ENCODE measurements at regions not wholly inside any gene's neighbourhood (a gene's known extent, or its start where the extent isn't known, plus 50 kb on each side); places are given as distances from the start of the nearest gene placed in this dataset.

DNA sequence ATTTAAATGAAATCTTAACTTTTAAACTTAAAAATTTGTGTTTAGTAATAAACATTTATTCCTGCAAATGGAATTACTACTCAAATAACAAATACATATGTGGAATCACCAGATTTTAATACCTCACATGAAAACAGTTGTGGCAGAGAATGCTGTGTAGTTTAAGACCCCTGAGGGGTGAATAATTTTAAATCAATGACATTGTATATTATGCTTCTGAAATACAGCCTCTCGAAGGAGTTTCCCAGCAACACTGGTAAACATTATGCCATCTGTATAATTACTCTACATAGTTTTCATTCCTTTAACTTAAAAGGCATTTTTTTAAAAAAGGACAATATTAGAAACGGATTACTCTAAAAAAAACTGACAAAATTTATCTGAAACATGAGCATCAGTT is 2313.3 kb downstream of the ARAP2 start:
- WGBS, 2 experiments (ENCODE audit: extremely low coverage in 1 of 2, insufficient coverage in 1 of 2, insufficient read length in 1 of 2, insufficient replicate concordance in 2 of 2, low coverage in 1 of 2, low lambda C conversion rate in 2 of 2, missing lambda C conversion rate in 1 of 2), result 93% methylated on average over 2 of the region's 2 CpGs; no CpG with 5 or more reads in 1 of the 2 experiments
- TF ChIP-seq KDM4A (IDR thresholded peaks at IDR 0.05; ENCODE audit: low read depth, low read length, severe bottlenecking), result no peak
- TF ChIP-seq SRF (IDR thresholded peaks at IDR 0.05; ENCODE audit: low read depth, low read length), result no peak
- no peak for TF ChIP-seq CEBPB (IDR thresholded peaks at IDR 0.05; ENCODE audit: low read depth, low read length)
- TF ChIP-seq EZH2 (IDR thresholded peaks at IDR 0.05; ENCODE audit: low read depth, low read length, severe bottlenecking), result no peak
- no peak for TF ChIP-seq SP1 (IDR thresholded peaks at IDR 0.05; ENCODE audit: low read depth, low read length)
- no peak for TF ChIP-seq RBBP5 (IDR thresholded peaks at IDR 0.05; ENCODE audit: borderline replicate concordance, low read depth, low read length)
- no peak for TF ChIP-seq POLR2AphosphoS5 (IDR thresholded peaks at IDR 0.05; ENCODE audit: low read depth, low read length)
- no peak for TF ChIP-seq ZNF274 (IDR thresholded peaks at IDR 0.05; ENCODE audit: borderline replicate concordance, extremely low read depth, low read length)
- TF ChIP-seq CTBP2 (IDR thresholded peaks at IDR 0.05; ENCODE audit: borderline replicate concordance, insufficient read depth, insufficient read length, low read length), result no peak

More for the DNA sequence above, 2313.3 kb downstream of the ARAP2 start:
- H2BK5ac ChIP-seq (ENCODE audit: low read depth, low read length), result no peak overlapping the region
- H3K79me2 ChIP-seq (ENCODE audit: control insufficient read depth in 1 of 2, insufficient read depth in 2 of 2, low read length in 2 of 2), result no peaks in the 10 kb centered on the region
- no peak overlapping the region for H3K27ac ChIP-seq (ENCODE audit: low read depth, low read length)
- no peaks in the 10 kb centered on the region for H3K27me3 ChIP-seq (replicated peaks in 1 of 4; ENCODE audit: control insufficient read depth in 3 of 4, extremely low read depth in 1 of 4, insufficient read depth in 3 of 4, low read length in 3 of 4)
- H3K79me1 ChIP-seq (ENCODE audit: low read depth, low read length), result no peaks in the 10 kb centered on the region
- 0 out of 4 replicates have a peak, but pooled peaks cover 0 to 3% of the 10 kb centered on the region in 2 experiments for H3K9me3 ChIP-seq (ENCODE audit: insufficient read depth in 2 of 2, low read depth in 1 of 2, low read length in 1 of 2)
- H3K4ac ChIP-seq (replicated peaks; ENCODE audit: insufficient read length, low read depth, low read length), result no peak overlapping the region
- no peaks in the 10 kb centered on the region for H3K36me3 ChIP-seq (ENCODE audit: control insufficient read depth in 2 of 4, insufficient read depth in 4 of 4, low read length in 3 of 4)
- H2BK12ac ChIP-seq (ENCODE audit: low read depth, low read length), result no peak overlapping the region
- DNase-seq (ENCODE audit: low read depth in 1 of 2, low spot score in 2 of 2), result no peak
- no peak overlapping the region for H3K9ac ChIP-seq (replicated peaks in 1 of 4; ENCODE audit: extremely low read depth in 1 of 4, low read depth in 3 of 4, low read length in 3 of 4)
- H4K8ac ChIP-seq (ENCODE audit: extremely low read depth, insufficient read depth, low read length), result no peak overlapping the region
- no peaks in the 10 kb centered on the region for H3K4me1 ChIP-seq (replicated peaks in 1 of 4; ENCODE audit: control insufficient read depth in 3 of 4, insufficient read depth in 4 of 4, low read length in 3 of 4)
- no peak overlapping the region for H3K4me2 ChIP-seq (ENCODE audit: insufficient read depth in 1 of 2, low read depth in 2 of 2, low read length in 2 of 2)
- H2BK15ac ChIP-seq (ENCODE audit: low read length), result no peak overlapping the region
- POLR2A ChIA-PET (ENCODE audit: partially characterized antibody), result no interaction called here
- no peak overlapping the region for H3K23ac ChIP-seq (ENCODE audit: insufficient read length)
- H2AK5ac ChIP-seq (ENCODE audit: low read depth, low read length), result no peak overlapping the region
- CTCF ChIA-PET (ENCODE audit: partially characterized antibody), result no interaction called here
- H4K5ac ChIP-seq (ENCODE audit: insufficient read length, low read depth, low read length), result no peak overlapping the region
- H3K4me3 ChIP-seq (ENCODE audit: extremely low read depth in 1 of 4, insufficient read depth in 2 of 4, low read depth in 3 of 4, low read length in 4 of 4), result no peak overlapping the region
- FAIRE-seq, result no peak
- H3K23me2 ChIP-seq (ENCODE audit: low read depth, low read length), result no peaks in the 10 kb centered on the region
- H3K56ac ChIP-seq (replicated peaks; ENCODE audit: insufficient read length, low read depth, low read length), result no peak overlapping the region
- no peak overlapping the region for H4K91ac ChIP-seq (replicated peaks; ENCODE audit: insufficient read length, low read length)
- no peak overlapping the region for H3K18ac ChIP-seq (ENCODE audit: extremely low read depth, low read length)
- no peaks in the 10 kb centered on the region for H4K20me1 ChIP-seq (replicated peaks in 1 of 2; ENCODE audit: control insufficient read depth in 1 of 2, insufficient read depth in 2 of 2, low read length in 2 of 2)
- H2BK20ac ChIP-seq (ENCODE audit: low read length), result no peak overlapping the region
- no peak overlapping the region for H2BK120ac ChIP-seq (replicated peaks; ENCODE audit: low read depth, low read length)
- no peak overlapping the region for H2AFZ ChIP-seq (ENCODE audit: low read length)
- no peak overlapping the region for H3K14ac ChIP-seq (ENCODE audit: insufficient read length)
